C4-2B (cell line): ENCODE measurements at regions not wholly inside any gene's neighbourhood (a gene's known extent, or its start where the extent isn't known, plus 50 kb on each side); places are given as distances from the start of the nearest gene placed in this dataset.

Experiments used
- CTCF ChIP-seq: fragments of 450-650 bp; conservative IDR thresholded peaks from 2 replicates; pipeline ENCODE4 v1.5.1; 2017; ENCODE audit warnings: mild to moderate bottlenecking
- ZFX ChIP-seq: fragments of 450-650 bp; IDR thresholded peaks from 2 replicates; pipeline ENCODE4 v1.6.1; 2017

GRCh38 chr3:8325306-8325705 is 176.3 kb upstream of the LMCD1 start:
- TF ChIP-seq CTCF (no peak), ZFX (no peak)
